ENCODE measurements at regions not wholly inside any gene's neighbourhood (a gene's known extent, or its start where the extent isn't known, plus 50 kb on each side); places are given as distances from the start of the nearest gene placed in this dataset.
A peak's percentile ranks its signal among the peaks of the same experiment; 100 is the strongest.
"Not testable (repeated sequence)": the region's sequence is repeated elsewhere in the genome, so short reads cannot be mapped to it uniquely, and the experiment has no call there.

GRCh38 chr16:34001961-34002360 lies 542.5 kb downstream of the TP53TG3F start:
- not testable (repeated sequence) for DNase-seq, FAIRE-seq

GRCh38 chr16:34014841-34015820 lies 555.7 kb downstream of the TP53TG3F start:
- not testable (repeated sequence) for DNase-seq; H3K27ac ChIP-seq (ENCODE audit: low read depth in 1 of 3, low read length in 2 of 3); FAIRE-seq; H3K27me3 ChIP-seq (ENCODE audit: control insufficient read depth in 3 of 3, insufficient read depth in 3 of 3, low read length in 3 of 3); H3K36me3 ChIP-seq (ENCODE audit: control insufficient read depth in 3 of 3, insufficient read depth in 2 of 3, low read depth in 1 of 3, low read length in 3 of 3); H3K9me3 ChIP-seq (ENCODE audit: control insufficient read depth in 2 of 2, insufficient read depth in 1 of 2, low read depth in 1 of 2, low read length in 1 of 2); H3K4me1 ChIP-seq (ENCODE audit: control insufficient read depth in 3 of 3, insufficient read depth in 2 of 3, low read depth in 1 of 3, low read length in 2 of 3); H3K4me3 ChIP-seq (ENCODE audit: low read depth in 1 of 3, low read length in 3 of 3)
- 62 to 80% (median 75%) methylated on average over 64 to 83 of the region's 83 CpGs for WGBS, 3 donors

More at GRCh38 chr16:34001961-34002360, 542.5 kb downstream of the TP53TG3F start:
- WGBS, 3 donors = 80 to 100% (median 83%) methylated on average over 1 to 2 of the region's 4 CpGs
- not testable (repeated sequence) for H3K27ac ChIP-seq (ENCODE audit: low read depth in 1 of 3, low read length in 2 of 3); H3K9me3 ChIP-seq (ENCODE audit: control insufficient read depth in 2 of 2, insufficient read depth in 1 of 2, low read depth in 1 of 2, low read length in 1 of 2); H3K27me3 ChIP-seq (ENCODE audit: control insufficient read depth in 3 of 3, insufficient read depth in 3 of 3, low read length in 3 of 3); H3K4me3 ChIP-seq (ENCODE audit: low read depth in 1 of 3, low read length in 3 of 3); H3K36me3 ChIP-seq (ENCODE audit: control insufficient read depth in 3 of 3, insufficient read depth in 2 of 3, low read depth in 1 of 3, low read length in 3 of 3); H3K4me1 ChIP-seq (ENCODE audit: control insufficient read depth in 3 of 3, insufficient read depth in 2 of 3, low read depth in 1 of 3, low read length in 2 of 3)

DNA sequence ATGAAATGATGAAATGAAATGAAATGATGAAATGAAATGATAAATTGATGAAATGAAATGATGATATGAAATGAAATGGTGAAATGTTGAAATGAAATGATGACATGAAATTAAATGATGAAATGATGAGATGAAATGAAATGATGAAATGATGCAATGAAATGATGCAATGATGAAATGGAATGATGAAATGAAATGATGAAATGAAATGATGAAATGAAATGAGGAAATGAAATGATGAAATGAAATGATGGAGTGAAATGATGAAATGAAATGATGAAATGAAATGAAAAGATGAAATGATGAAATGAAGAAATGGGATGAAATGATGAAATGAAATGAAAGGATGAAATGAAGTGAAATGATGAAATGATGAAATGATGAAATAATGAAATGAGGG lies 558.9 kb downstream of the TP53TG3F start:
- not testable (repeated sequence) for H3K9me3 ChIP-seq (ENCODE audit: control insufficient read depth in 2 of 2, insufficient read depth in 1 of 2, low read depth in 1 of 2, low read length in 1 of 2); H3K4me3 ChIP-seq (ENCODE audit: low read depth in 1 of 3, low read length in 3 of 3); DNase-seq; H3K27ac ChIP-seq (ENCODE audit: low read depth in 1 of 3, low read length in 2 of 3); H3K4me1 ChIP-seq (ENCODE audit: control insufficient read depth in 3 of 3, insufficient read depth in 2 of 3, low read depth in 1 of 3, low read length in 2 of 3); H3K27me3 ChIP-seq (ENCODE audit: control insufficient read depth in 3 of 3, insufficient read depth in 3 of 3, low read length in 3 of 3); H3K36me3 ChIP-seq (ENCODE audit: control insufficient read depth in 3 of 3, insufficient read depth in 2 of 3, low read depth in 1 of 3, low read length in 3 of 3); FAIRE-seq

- Histone ChIP-seq H3K4me1 (ENCODE audit: control insufficient read depth in 3 of 3, insufficient read depth in 2 of 3, low read depth in 1 of 3, low read length in 2 of 3) (no peaks in the 10 kb centered on the region), H3K27ac (ENCODE audit: low read depth in 1 of 3, low read length in 2 of 3) (no peak overlapping the region), H3K4me3 (ENCODE audit: low read depth in 1 of 3, low read length in 3 of 3) (no peak overlapping the region), H3K27me3 (ENCODE audit: control insufficient read depth in 3 of 3, insufficient read depth in 3 of 3, low read length in 3 of 3) (no peaks in the 10 kb centered on the region), H3K9me3 (ENCODE audit: control insufficient read depth in 2 of 2, insufficient read depth in 1 of 2, low read depth in 1 of 2, low read length in 1 of 2) (peaks cover 7 to 16% of the 10 kb centered on the region in 2 donors), H3K36me3 (ENCODE audit: control insufficient read depth in 3 of 3, insufficient read depth in 2 of 3, low read depth in 1 of 3, low read length in 3 of 3) (no peaks in the 10 kb centered on the region)
- no peak for FAIRE-seq
- WGBS, 3 donors = 66 to 81% (median 71%) methylated on average over 29 to 42 of the region's 42 CpGs
- no peak for DNase-seq
Measured at GRCh38 chr16:34050787-34051320, 591.4 kb downstream of the TP53TG3F start.

GRCh38 chr16:34054137-34054536 lies 594.7 kb downstream of the TP53TG3F start:
- 64 to 66% (median 66%) methylated on average over 3 of the region's 3 CpGs for WGBS, 3 donors
- Histone ChIP-seq H3K27me3 (ENCODE audit: control insufficient read depth in 3 of 3, insufficient read depth in 3 of 3, low read length in 3 of 3) (no peaks in the 10 kb centered on the region), H3K27ac (ENCODE audit: low read depth in 1 of 3, low read length in 2 of 3) (no peak overlapping the region), H3K4me3 (ENCODE audit: low read depth in 1 of 3, low read length in 3 of 3) (no peak overlapping the region), H3K4me1 (ENCODE audit: control insufficient read depth in 3 of 3, insufficient read depth in 2 of 3, low read depth in 1 of 3, low read length in 2 of 3) (no peaks in the 10 kb centered on the region), H3K36me3 (ENCODE audit: control insufficient read depth in 3 of 3, insufficient read depth in 2 of 3, low read depth in 1 of 3, low read length in 3 of 3) (no peaks in the 10 kb centered on the region), H3K9me3 (ENCODE audit: control insufficient read depth in 2 of 2, insufficient read depth in 1 of 2, low read depth in 1 of 2, low read length in 1 of 2) (peaks cover 8 to 16% of the 10 kb centered on the region in 2 donors)
- DNase-seq = no peak
- peak; percentile 51 for FAIRE-seq

GRCh38 chr16:34054969-34055368 lies 595.6 kb downstream of the TP53TG3F start:
- Histone ChIP-seq H3K4me1 (ENCODE audit: control insufficient read depth in 3 of 3, insufficient read depth in 2 of 3, low read depth in 1 of 3, low read length in 2 of 3) (no peaks in the 10 kb centered on the region), H3K4me3 (ENCODE audit: low read depth in 1 of 3, low read length in 3 of 3) (no peak overlapping the region), H3K27ac (ENCODE audit: low read depth in 1 of 3, low read length in 2 of 3) (no peak overlapping the region), H3K36me3 (ENCODE audit: control insufficient read depth in 3 of 3, insufficient read depth in 2 of 3, low read depth in 1 of 3, low read length in 3 of 3) (no peaks in the 10 kb centered on the region), H3K27me3 (ENCODE audit: control insufficient read depth in 3 of 3, insufficient read depth in 3 of 3, low read length in 3 of 3) (no peaks in the 10 kb centered on the region), H3K9me3 (ENCODE audit: control insufficient read depth in 2 of 2, insufficient read depth in 1 of 2, low read depth in 1 of 2, low read length in 1 of 2) (peaks cover 8 to 15% of the 10 kb centered on the region in 2 donors)
- WGBS, 3 donors = 49 to 59% (median 54%) methylated on average over 4 of the region's 4 CpGs
- FAIRE-seq (no peak), DNase-seq (no peak)

GRCh38 chr16:34062620-34063253 lies 603.3 kb downstream of the TP53TG3F start:
- not testable (repeated sequence) for H3K4me3 ChIP-seq (ENCODE audit: low read depth in 1 of 3, low read length in 3 of 3); H3K27ac ChIP-seq (ENCODE audit: low read depth in 1 of 3, low read length in 2 of 3); H3K4me1 ChIP-seq (ENCODE audit: control insufficient read depth in 3 of 3, insufficient read depth in 2 of 3, low read depth in 1 of 3, low read length in 2 of 3); FAIRE-seq; DNase-seq; H3K27me3 ChIP-seq (ENCODE audit: control insufficient read depth in 3 of 3, insufficient read depth in 3 of 3, low read length in 3 of 3); H3K36me3 ChIP-seq (ENCODE audit: control insufficient read depth in 3 of 3, insufficient read depth in 2 of 3, low read depth in 1 of 3, low read length in 3 of 3)
- peaks cover 10 to 27% of the 10 kb centered on the region in 2 donors for H3K9me3 ChIP-seq (ENCODE audit: control insufficient read depth in 2 of 2, insufficient read depth in 1 of 2, low read depth in 1 of 2, low read length in 1 of 2)
- WGBS, 3 donors = 60 to 69% (median 62%) methylated on average over 4 of the region's 4 CpGs

- 65 to 86% (median 71%) methylated on average over 1 of the region's 1 CpG for WGBS, 3 donors
- not testable (repeated sequence) for H3K4me3 ChIP-seq (ENCODE audit: low read depth in 1 of 3, low read length in 3 of 3); H3K4me1 ChIP-seq (ENCODE audit: control insufficient read depth in 3 of 3, insufficient read depth in 2 of 3, low read depth in 1 of 3, low read length in 2 of 3); H3K27me3 ChIP-seq (ENCODE audit: control insufficient read depth in 3 of 3, insufficient read depth in 3 of 3, low read length in 3 of 3); FAIRE-seq; DNase-seq; H3K27ac ChIP-seq (ENCODE audit: low read depth in 1 of 3, low read length in 2 of 3); H3K36me3 ChIP-seq (ENCODE audit: control insufficient read depth in 3 of 3, insufficient read depth in 2 of 3, low read depth in 1 of 3, low read length in 3 of 3)
- H3K9me3 ChIP-seq (ENCODE audit: control insufficient read depth in 2 of 2, insufficient read depth in 1 of 2, low read depth in 1 of 2, low read length in 1 of 2) = peaks cover 8 to 27% of the 10 kb centered on the region in 2 donors
Measured at GRCh38 chr16:34063498-34064157, 604.2 kb downstream of the TP53TG3F start.
